DND-41 (cell line): ENCODE measurements at regions not wholly inside any gene's neighbourhood (a gene's known extent, or its start where the extent isn't known, plus 50 kb on each side); places are given as distances from the start of the nearest gene placed in this dataset.

Experiments
- ATAC-seq: fragments of 200-7000 bp; cut with Tn5 transposase; 3 replicates; pipeline ENCODE4 v1.9.1; 2021; ENCODE audit warnings: low read depth; ENCODE audit not compliant: insufficient read depth
- DNase-seq: peaks from one replicate; pipeline ENCODE4 v3.0.0-alpha.2; 2020
- H2AFZ ChIP-seq: 2 replicates; pipeline ENCODE4 v1.6.0; 2012; ENCODE audit warnings: low read depth, low read length
- H3K27ac ChIP-seq: 2 replicates; pipeline ENCODE4 v1.5.1; 2012; ENCODE audit warnings: low read length, inconsistent platforms
- H3K27me3 ChIP-seq: fragments of 200-600 bp; sonication (generic); 2 replicates; pipeline ENCODE4 v1.6.0; 2012; ENCODE audit warnings: low read length, mild to moderate bottlenecking, inconsistent platforms; ENCODE audit not compliant: insufficient read depth, poor library complexity
- H3K36me3 ChIP-seq: 2 replicates; pipeline ENCODE4 v1.5.1; 2012; ENCODE audit warnings: low read length, inconsistent platforms; ENCODE audit not compliant: insufficient read depth
- H3K4me1 ChIP-seq: 2 replicates; pipeline ENCODE4 v1.5.1; 2012; ENCODE audit warnings: mild to moderate bottlenecking, low read length; ENCODE audit not compliant: insufficient read depth
- H3K4me2 ChIP-seq: 2 replicates; pipeline ENCODE4 v1.6.0; 2012; ENCODE audit warnings: mild to moderate bottlenecking, moderate library complexity, low read length, inconsistent platforms; ENCODE audit not compliant: insufficient read depth
- H3K4me3 ChIP-seq, 2 experiments: fragments of 200-600 bp in 1 of 2; shearing (Covaris generic) in 1 of 2; 2 replicates each; pipeline ENCODE4 v1.5.1; 2012 to 2016; ENCODE audit warnings: inconsistent platforms in 2 of 2, low read length in 2 of 2, mild to moderate bottlenecking in 2 of 2, low read depth in 1 of 2, moderate library complexity in 1 of 2
- H3K79me2 ChIP-seq: 2 replicates; pipeline ENCODE4 v1.6.0; 2012; ENCODE audit warnings: low read length, inconsistent platforms; ENCODE audit not compliant: insufficient read depth
- H3K9ac ChIP-seq: 2 replicates; pipeline ENCODE4 v1.6.0; 2012; ENCODE audit warnings: low read depth, mild to moderate bottlenecking, inconsistent platforms, low read length, moderate library complexity
- H3K9me3 ChIP-seq: 2 replicates; pipeline ENCODE4 v1.5.1; 2012; ENCODE audit warnings: low read length, moderate library complexity, mild to moderate bottlenecking, inconsistent platforms; ENCODE audit not compliant: insufficient read depth, severe bottlenecking
- H4K20me1 ChIP-seq: 2 replicates; pipeline ENCODE4 v1.6.0; 2012; ENCODE audit warnings: low read length; ENCODE audit not compliant: insufficient read depth
- CTCF ChIP-seq: IDR thresholded peaks from 2 replicates; pipeline ENCODE4 v1.5.1; 2012; ENCODE audit warnings: borderline replicate concordance, low read length, moderate library complexity, mild to moderate bottlenecking; ENCODE audit not compliant: poor library complexity, severe bottlenecking; ENCODE audit errors: extremely low read depth
- EZH2 ChIP-seq: IDR thresholded peaks from 3 replicates; pipeline ENCODE4 v1.6.1; 2012; ENCODE audit warnings: borderline replicate concordance, low read depth, mild to moderate bottlenecking, moderate library complexity, low read length, inconsistent platforms; ENCODE audit not compliant: severe bottlenecking

GRCh38 chr12:74449872-74450271, 87.8 kb upstream of the ATXN7L3B start:
- Histone ChIP-seq H3K4me3 (no peak overlapping the region), H3K36me3 (no peaks in the 10 kb centered on the region), H3K4me1 (no peaks in the 10 kb centered on the region), H4K20me1 (no peaks in the 10 kb centered on the region), H3K27me3 (no peaks in the 10 kb centered on the region), H3K27ac (no peak overlapping the region), H3K9me3 (no peaks in the 10 kb centered on the region), H3K4me2 (no peak overlapping the region), H2AFZ (no peak overlapping the region), H3K79me2 (no peaks in the 10 kb centered on the region), H3K9ac (no peak overlapping the region)
- ATAC-seq (no peak), DNase-seq (no peak)
- TF ChIP-seq CTCF (no peak), EZH2 (no peak)

GRCh38 chr12:74454109-74454508, 83.5 kb upstream of the ATXN7L3B start:
- H3K9ac ChIP-seq = no peak overlapping the region
- no peak overlapping the region for H2AFZ ChIP-seq
- H3K27me3 ChIP-seq = no peaks in the 10 kb centered on the region
- DNase-seq (no peak), ATAC-seq (no peak)
- no peak overlapping the region for H3K27ac ChIP-seq
- H3K9me3 ChIP-seq = no peaks in the 10 kb centered on the region
- H3K4me3 ChIP-seq = no peak overlapping the region
- H4K20me1 ChIP-seq = no peaks in the 10 kb centered on the region
- H3K4me2 ChIP-seq = no peak overlapping the region
- H3K4me1 ChIP-seq = no peaks in the 10 kb centered on the region
- no peaks in the 10 kb centered on the region for H3K79me2 ChIP-seq
- no peaks in the 10 kb centered on the region for H3K36me3 ChIP-seq
- TF ChIP-seq CTCF = no peak
- no peak for TF ChIP-seq EZH2

GRCh38 chr12:74455429-74455828, 82.2 kb upstream of the ATXN7L3B start:
- Histone ChIP-seq H3K79me2 (no peaks in the 10 kb centered on the region), H3K4me1 (no peaks in the 10 kb centered on the region), H3K9ac (no peak overlapping the region), H3K9me3 (no peaks in the 10 kb centered on the region), H3K4me2 (no peak overlapping the region), H2AFZ (no peak overlapping the region), H4K20me1 (no peaks in the 10 kb centered on the region), H3K27me3 (no peaks in the 10 kb centered on the region), H3K36me3 (no peaks in the 10 kb centered on the region), H3K27ac (no peak overlapping the region), H3K4me3 (no peak overlapping the region)
- TF ChIP-seq CTCF (no peak), EZH2 (no peak)
- ATAC-seq (no peak), DNase-seq (no peak)

- ATAC-seq (no peak), DNase-seq (no peak)
- no peaks in the 10 kb centered on the region for H3K79me2 ChIP-seq
- TF ChIP-seq EZH2 = no peak
- no peak for TF ChIP-seq CTCF
- H4K20me1 ChIP-seq = no peaks in the 10 kb centered on the region
- no peaks in the 10 kb centered on the region for H3K9me3 ChIP-seq
- no peak overlapping the region for H3K4me2 ChIP-seq
- no peaks in the 10 kb centered on the region for H3K27me3 ChIP-seq
- no peaks in the 10 kb centered on the region for H3K36me3 ChIP-seq
- no peak overlapping the region for H3K27ac ChIP-seq
- no peak overlapping the region for H3K4me3 ChIP-seq
- no peak overlapping the region for H2AFZ ChIP-seq
- H3K9ac ChIP-seq = no peak overlapping the region
- no peaks in the 10 kb centered on the region for H3K4me1 ChIP-seq
These were observed 81.2 kb upstream of the ATXN7L3B start for GRCh38 chr12:74456431-74456830.
